Activated T-helper 1 cell treated with anti-CD3 and anti-CD28 coated beads, Interleukin-12 subunit alpha, Interleukin-12 subunit beta, Interleukin-2, Interleukin-4 antibody, amounts not matched to agents 30 ng/mL and 10 ng/mL and 1 ng/mL, durations not matched to agents 14 hours and 24 hours and 36 hours (primary cell): ENCODE measurements at regions not wholly inside any gene's neighbourhood (a gene's known extent, or its start where the extent isn't known, plus 50 kb on each side); places are given as distances from the start of the nearest gene placed in this dataset.

Source experiments
- DNase-seq: peaks from one replicate; pipeline ENCODE4 v3.0.0; 2021; ENCODE audit warnings: low spot score
- H3K27ac Mint-ChIP-seq: one replicate; pipeline ENCODE4 v1.8.0; 2021; ENCODE audit warnings: mild to moderate bottlenecking, mixed read lengths
- H3K27me3 Mint-ChIP-seq: one replicate; pipeline ENCODE4 v1.8.0; 2022; ENCODE audit warnings: mild to moderate bottlenecking, moderate library complexity, mixed read lengths; ENCODE audit not compliant: insufficient read depth
- H3K36me3 Mint-ChIP-seq: one replicate; pipeline ENCODE4 v1.8.0; 2021; ENCODE audit warnings: low read depth, mixed read lengths
- H3K4me1 Mint-ChIP-seq: one replicate; pipeline ENCODE4 v1.8.0; 2021; ENCODE audit warnings: low read depth, mixed read lengths
- H3K4me3 Mint-ChIP-seq: one replicate; pipeline ENCODE4 v1.8.0; 2021; ENCODE audit warnings: mild to moderate bottlenecking, moderate library complexity, mixed read lengths
- H3K9me3 Mint-ChIP-seq: one replicate; pipeline ENCODE4 v1.8.0; 2021; ENCODE audit warnings: mixed read lengths
- intact Hi-C: fragments of 100-400 bp; cut with micrococcal nuclease; formaldehyde crosslinking; loops from one replicate; pipeline ENCODE4 v1.15.1; 2024

DNA sequence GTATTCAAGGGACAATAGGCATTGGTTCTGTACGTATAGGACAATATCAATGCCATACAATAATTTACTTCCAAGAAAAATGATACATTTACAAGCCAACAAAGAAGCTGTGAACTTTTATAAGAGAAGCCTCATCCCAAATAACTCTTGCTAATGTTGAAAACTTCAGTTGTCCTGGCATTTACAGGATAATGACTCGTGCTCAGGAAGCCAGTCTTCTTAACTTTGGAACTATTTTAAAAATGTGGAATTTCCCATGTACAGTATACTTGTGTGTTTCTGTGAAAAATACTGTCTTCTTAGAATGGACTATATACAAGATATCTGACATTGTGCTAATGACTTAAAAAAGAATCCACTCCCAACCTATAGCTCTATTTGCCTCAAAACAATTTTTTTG is 1479.3 kb upstream of the CDH9 start:
- Mint-ChIP-seq H3K4me1 (no peaks in the 10 kb centered on the region), H3K9me3 (peaks cover 31% of the 10 kb centered on the region), H3K4me3 (no peak overlapping the region), H3K27me3 (no peaks in the 10 kb centered on the region), H3K27ac (no peak overlapping the region), H3K36me3 (no peaks in the 10 kb centered on the region)
- no peak for DNase-seq
- intact Hi-C loops: no loop called here

DNA sequence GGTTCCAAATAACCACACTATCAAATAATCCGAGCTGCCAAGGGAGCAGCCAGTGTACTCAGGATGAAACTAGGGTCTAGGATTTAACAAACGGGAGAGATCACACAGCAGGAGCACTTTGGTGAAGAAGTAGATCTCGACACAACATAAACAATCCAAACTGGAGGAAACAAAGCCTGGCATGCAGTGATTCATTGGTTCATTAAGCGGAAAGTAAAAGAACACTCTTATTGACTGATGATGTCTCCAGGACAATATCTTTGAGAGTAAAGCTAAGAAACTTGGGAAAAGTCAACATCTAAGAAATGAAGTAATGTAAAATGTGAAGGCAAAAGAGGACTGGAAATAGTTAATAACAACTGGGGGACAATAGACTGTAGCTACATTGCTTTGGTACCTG is 1478.3 kb upstream of the CDH9 start:
- Mint-ChIP-seq H3K27ac (no peak overlapping the region), H3K27me3 (no peaks in the 10 kb centered on the region), H3K4me1 (no peaks in the 10 kb centered on the region), H3K9me3 (peaks cover 29% of the 10 kb centered on the region), H3K4me3 (no peak overlapping the region), H3K36me3 (no peaks in the 10 kb centered on the region)
- no peak for DNase-seq
- intact Hi-C loops: no loop called here

DNA sequence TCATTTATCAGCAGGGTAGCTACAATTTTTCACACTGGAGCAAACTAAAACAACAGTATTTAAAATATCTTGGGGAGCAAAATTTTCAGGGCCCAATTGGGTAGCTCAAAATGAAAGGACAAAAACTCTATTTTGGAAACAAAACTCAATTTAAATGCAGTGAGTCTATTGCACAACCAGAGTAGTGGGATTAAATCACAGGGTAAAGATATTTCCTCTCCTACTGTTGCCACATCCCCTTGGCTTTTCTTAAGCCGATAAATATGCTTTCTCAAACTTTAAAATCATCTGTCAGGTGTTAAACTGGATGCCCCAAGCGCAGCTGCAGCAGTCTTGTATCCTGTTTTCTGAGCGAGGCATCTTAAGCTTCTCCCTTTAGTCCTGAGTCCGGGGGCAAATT is 1474.3 kb upstream of the CDH9 start:
- DNase-seq: no peak
- intact Hi-C loops: no loop called here
- H3K36me3 Mint-ChIP-seq: no peaks in the 10 kb centered on the region
- no peaks in the 10 kb centered on the region for H3K27me3 Mint-ChIP-seq
- no peaks in the 10 kb centered on the region for H3K4me1 Mint-ChIP-seq
- H3K4me3 Mint-ChIP-seq: no peak overlapping the region
- no peak overlapping the region for H3K27ac Mint-ChIP-seq
- peaks cover 19% of the 10 kb centered on the region for H3K9me3 Mint-ChIP-seq

DNA sequence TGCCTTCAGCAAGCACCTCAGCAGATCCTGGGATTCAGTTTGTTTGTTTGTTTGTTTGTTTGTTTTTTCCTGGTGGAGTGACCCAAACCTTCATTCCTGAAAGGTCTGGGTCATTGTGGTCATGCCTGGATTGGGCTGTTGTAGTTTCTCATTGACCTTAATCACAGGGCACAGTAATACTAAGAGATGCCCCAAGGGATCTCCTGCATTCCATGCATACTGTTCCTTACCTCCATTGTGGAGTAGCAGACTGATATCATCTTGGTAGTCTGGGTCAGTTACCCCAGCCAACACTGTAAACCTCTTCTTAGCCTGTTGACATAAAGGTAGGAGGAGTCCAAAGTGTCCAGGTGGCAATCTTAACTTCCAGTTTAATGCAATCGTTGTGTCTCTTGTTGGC is 1466.7 kb upstream of the CDH9 start:
- Mint-ChIP-seq H3K4me3 (no peak overlapping the region), H3K9me3 (peaks cover 18% of the 10 kb centered on the region), H3K27me3 (no peaks in the 10 kb centered on the region), H3K36me3 (no peaks in the 10 kb centered on the region), H3K4me1 (no peaks in the 10 kb centered on the region), H3K27ac (no peak overlapping the region)
- DNase-seq: no peak
- intact Hi-C loops: no loop called here

DNA sequence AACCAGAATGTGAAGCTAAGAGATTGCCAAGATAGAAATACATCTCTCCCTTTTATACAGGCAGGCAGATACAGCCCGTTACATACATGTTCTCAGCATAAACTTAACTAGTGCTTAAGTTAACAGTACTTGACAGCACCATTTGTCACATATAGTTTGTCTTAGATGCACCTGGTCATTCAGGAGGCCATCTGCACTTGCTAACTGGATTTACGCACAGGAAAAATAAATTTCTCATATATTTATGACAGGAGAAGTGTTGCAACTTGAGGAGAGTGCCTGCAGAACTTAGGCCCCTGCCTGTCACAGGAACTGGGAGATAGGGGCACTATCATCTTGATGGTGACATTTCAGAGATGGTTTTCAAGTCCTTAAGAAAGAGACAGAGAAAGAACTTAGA is 1462.1 kb upstream of the CDH9 start:
- Mint-ChIP-seq H3K36me3 (no peaks in the 10 kb centered on the region), H3K4me3 (no peak overlapping the region), H3K9me3 (peaks cover 11% of the 10 kb centered on the region), H3K27ac (no peak overlapping the region), H3K27me3 (no peaks in the 10 kb centered on the region), H3K4me1 (no peaks in the 10 kb centered on the region)
- DNase-seq: no peak
- intact Hi-C loops: no loop called here

DNA sequence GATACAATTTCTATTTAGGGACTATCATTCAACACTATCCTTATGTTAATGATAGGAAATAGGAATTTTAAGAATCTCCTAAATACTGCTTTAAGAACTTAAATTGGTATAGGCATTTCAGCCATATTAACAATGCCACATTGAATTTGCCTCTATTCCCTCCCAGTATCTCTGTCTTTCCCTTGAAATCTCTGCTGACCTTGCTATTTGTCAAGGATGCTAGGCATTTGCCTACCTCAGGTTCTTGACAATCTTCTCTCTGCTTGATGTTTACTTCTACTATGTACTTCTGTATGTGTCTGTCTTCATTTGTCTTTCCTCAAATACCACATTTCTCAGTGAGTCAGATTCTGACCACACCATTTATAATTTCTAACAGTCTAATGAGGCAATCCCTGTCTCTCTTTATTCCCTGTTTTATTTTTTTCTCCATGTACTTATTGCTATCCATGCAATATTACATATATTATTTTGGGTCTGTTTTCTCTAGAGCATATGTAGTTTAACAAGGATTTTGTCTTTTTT is 1461.4 kb upstream of the CDH9 start:
- no peak for DNase-seq
- intact Hi-C loops: no loop called here

DNA sequence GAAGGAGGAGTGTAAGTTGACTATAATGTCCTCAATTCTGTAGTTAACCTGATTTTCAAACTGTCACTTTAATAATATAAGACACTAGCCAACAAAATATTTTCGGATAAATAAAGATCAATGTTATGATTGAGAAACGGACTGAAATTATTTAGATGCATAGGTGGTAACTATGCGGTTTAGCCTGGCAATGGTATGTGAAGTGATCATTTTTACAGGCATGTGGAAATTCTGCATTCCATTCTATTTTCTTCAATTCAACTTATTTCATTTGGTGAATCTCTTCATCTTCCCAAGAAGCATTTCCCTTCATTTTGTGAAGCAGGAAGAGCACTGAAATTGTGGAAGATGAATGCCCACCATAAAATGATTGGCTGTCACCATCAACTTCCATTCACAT is 1457.5 kb upstream of the CDH9 start:
- no peak for DNase-seq
- no peaks in the 10 kb centered on the region for H3K4me1 Mint-ChIP-seq
- intact Hi-C loops: no loop called here
- H3K27ac Mint-ChIP-seq: no peak overlapping the region
- no peak overlapping the region for H3K4me3 Mint-ChIP-seq
- no peaks in the 10 kb centered on the region for H3K36me3 Mint-ChIP-seq
- H3K9me3 Mint-ChIP-seq: peaks cover 25% of the 10 kb centered on the region
- no peaks in the 10 kb centered on the region for H3K27me3 Mint-ChIP-seq

More for the DNA sequence above, 1461.4 kb upstream of the CDH9 start:
- Mint-ChIP-seq H3K9me3 (peaks cover 8% of the 10 kb centered on the region), H3K4me3 (no peak overlapping the region), H3K27ac (no peak overlapping the region), H3K4me1 (no peaks in the 10 kb centered on the region), H3K27me3 (no peaks in the 10 kb centered on the region), H3K36me3 (no peaks in the 10 kb centered on the region)

DNA sequence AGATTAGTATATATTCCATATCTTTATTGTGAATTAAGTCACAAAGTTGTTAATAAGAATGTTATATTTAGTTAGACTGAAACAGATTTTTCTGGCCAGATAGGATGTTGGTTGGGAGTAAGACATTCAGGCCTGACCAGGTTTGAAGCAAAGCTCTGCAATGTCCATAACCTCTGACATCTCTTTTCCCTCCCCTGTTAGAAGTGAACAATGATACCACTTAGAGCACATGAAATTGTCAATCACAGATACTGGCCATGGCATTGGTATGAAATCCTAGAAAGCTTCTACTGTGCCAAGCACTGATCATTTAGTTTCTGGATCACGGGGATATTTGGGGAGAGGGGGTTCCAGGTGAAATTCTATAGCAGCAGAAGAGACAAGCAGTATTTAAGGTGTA is 1455.1 kb upstream of the CDH9 start:
- Mint-ChIP-seq H3K4me3 (no peak overlapping the region), H3K9me3 (peaks cover 38% of the 10 kb centered on the region), H3K27me3 (no peaks in the 10 kb centered on the region), H3K27ac (no peak overlapping the region), H3K36me3 (no peaks in the 10 kb centered on the region), H3K4me1 (no peaks in the 10 kb centered on the region)
- intact Hi-C loops: no loop called here
- no peak for DNase-seq

DNA sequence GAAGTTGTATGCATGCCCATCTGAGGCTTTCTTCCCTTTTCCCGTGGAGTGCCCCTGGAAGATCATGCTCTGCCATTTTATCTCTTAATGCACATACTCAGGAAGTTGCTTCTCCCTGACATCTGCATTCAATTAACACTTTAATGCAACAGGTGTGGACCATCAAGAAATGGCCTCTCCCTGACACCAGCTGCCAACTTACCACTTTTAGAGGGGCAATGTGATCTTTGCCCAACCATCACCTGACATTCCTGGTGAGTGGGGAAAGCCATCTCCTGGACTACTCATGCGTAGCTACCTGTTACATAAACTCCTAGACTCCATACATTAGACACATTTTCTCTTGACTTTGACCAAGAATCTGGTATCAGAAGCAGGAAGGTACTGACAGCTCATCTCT is 1450.4 kb upstream of the CDH9 start:
- no peak overlapping the region for H3K27ac Mint-ChIP-seq
- no peaks in the 10 kb centered on the region for H3K4me1 Mint-ChIP-seq
- no peak overlapping the region for H3K4me3 Mint-ChIP-seq
- no peaks in the 10 kb centered on the region for H3K27me3 Mint-ChIP-seq
- no peak for DNase-seq
- intact Hi-C loops: no loop called here
- H3K36me3 Mint-ChIP-seq: no peaks in the 10 kb centered on the region
- H3K9me3 Mint-ChIP-seq: peaks cover 35% of the 10 kb centered on the region

DNA sequence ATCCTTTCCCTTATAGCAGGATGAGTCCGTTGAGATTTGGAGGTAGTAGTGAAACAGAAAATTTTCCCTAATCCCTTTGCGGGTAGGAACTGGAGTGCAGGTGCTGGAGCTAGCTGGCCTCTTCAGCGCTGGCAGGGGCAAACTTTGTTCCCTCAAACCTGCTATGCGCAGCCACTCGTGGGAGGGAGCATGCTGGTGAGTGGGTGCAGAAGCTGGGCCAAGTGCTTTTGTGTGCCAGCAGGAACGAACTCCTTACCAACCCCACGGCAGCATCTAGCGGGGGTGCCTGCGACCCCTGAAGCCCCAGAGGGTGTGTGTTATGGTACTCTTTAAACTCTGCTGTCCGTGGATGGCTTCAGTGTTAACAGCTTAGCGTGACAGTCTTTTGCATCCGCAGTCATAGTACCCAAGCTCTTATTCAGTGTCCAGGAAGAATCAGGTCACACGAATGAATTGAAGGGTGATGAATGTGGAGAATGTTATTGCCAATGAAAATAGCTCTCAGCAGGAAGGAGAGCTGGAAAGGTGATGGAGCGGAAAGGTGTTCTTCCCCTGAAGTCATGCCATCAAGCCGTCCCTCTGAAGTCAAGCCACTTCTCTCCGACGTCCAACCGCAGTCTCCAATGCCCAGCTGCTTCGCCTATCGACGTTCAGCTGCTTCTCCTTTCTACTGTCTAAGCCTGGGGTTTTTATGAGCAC is 1445.1 kb upstream of the CDH9 start:
- intact Hi-C loops: no loop called here
- H3K36me3 Mint-ChIP-seq: no peaks in the 10 kb centered on the region
- H3K4me3 Mint-ChIP-seq: no peak overlapping the region
- H3K4me1 Mint-ChIP-seq: no peaks in the 10 kb centered on the region
- no peak for DNase-seq
- no peak overlapping the region for H3K27ac Mint-ChIP-seq
- no peaks in the 10 kb centered on the region for H3K27me3 Mint-ChIP-seq
- H3K9me3 Mint-ChIP-seq: peaks cover 3% of the 10 kb centered on the region

DNA sequence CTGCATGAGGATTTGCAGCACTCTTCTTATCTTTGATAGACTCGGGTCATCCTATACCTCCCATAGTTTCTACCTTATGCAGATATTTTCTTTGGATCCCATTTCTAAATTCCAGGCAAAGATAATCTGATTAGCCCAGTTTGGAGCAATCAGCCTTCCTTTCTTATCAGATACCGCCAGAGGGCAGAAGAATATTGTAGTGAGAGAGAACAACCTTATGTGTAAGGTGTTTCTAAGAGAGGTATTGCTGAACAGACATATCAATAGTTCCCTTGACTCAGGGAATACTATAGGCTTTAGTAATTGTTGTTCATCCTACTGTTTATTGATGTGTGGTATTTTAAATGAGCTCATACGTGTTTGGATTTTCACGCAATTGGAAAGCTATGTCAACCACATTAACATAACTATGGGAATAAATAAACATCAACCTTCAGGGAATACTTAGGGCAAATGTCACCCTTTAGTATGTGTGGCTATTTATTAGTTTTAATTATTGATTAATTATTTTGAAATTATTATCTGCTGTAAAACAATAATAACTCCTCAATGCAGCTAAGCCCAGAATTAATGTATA is 1435.2 kb upstream of the CDH9 start:
- no peak overlapping the region for H3K4me3 Mint-ChIP-seq
- DNase-seq: no peak
- no peaks in the 10 kb centered on the region for H3K36me3 Mint-ChIP-seq
- peaks cover 24% of the 10 kb centered on the region for H3K9me3 Mint-ChIP-seq
- intact Hi-C loops: no loop called here
- H3K27me3 Mint-ChIP-seq: no peaks in the 10 kb centered on the region
- H3K27ac Mint-ChIP-seq: no peak overlapping the region
- no peaks in the 10 kb centered on the region for H3K4me1 Mint-ChIP-seq

DNA sequence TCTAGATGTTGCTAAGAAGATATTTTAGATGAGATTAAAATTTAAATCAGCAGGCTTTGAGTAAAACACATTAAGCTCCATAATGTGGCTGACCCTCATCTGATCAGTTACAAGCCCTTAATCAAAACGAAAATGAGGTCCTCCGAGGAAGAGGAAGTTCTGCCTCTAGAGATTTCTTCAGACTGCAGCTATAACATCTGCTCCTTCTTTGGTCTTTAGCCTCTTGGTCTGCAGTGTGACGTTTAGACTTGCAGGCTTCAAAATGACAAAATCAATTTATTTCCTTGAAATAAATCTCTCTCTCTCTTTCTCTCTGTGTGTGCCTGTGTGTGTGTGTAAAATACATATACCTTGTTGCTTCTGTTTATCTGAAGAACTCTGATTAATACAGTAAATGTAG is 1429.8 kb upstream of the CDH9 start:
- peaks cover 21% of the 10 kb centered on the region for H3K9me3 Mint-ChIP-seq
- H3K4me1 Mint-ChIP-seq: no peaks in the 10 kb centered on the region
- H3K36me3 Mint-ChIP-seq: no peaks in the 10 kb centered on the region
- intact Hi-C loops: no loop called here
- H3K4me3 Mint-ChIP-seq: no peak overlapping the region
- H3K27me3 Mint-ChIP-seq: no peaks in the 10 kb centered on the region
- no peak for DNase-seq
- H3K27ac Mint-ChIP-seq: no peak overlapping the region

DNA sequence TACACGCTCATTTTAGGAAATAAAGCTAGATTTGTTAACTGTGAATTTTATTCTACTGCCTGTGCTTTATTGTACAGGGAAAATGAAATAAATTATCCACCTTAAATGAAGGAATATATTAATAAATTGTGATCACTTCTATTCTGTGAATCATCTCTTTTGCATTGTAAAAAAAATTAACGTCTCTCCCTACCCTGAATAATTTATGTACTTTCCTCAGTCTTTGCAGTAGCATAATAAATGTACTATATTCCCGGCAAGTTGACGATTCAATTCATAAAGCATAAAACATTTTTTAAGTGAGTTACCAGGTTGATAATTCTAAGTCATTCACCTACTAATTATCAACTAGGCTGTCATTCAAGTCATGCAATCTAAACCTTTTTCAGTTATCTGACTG is 1425.3 kb upstream of the CDH9 start:
- no peak for DNase-seq
- Mint-ChIP-seq H3K36me3 (no peaks in the 10 kb centered on the region), H3K4me3 (no peak overlapping the region), H3K9me3 (peaks cover 11% of the 10 kb centered on the region), H3K4me1 (no peaks in the 10 kb centered on the region), H3K27ac (no peak overlapping the region), H3K27me3 (no peaks in the 10 kb centered on the region)
- intact Hi-C loops: no loop called here

DNA sequence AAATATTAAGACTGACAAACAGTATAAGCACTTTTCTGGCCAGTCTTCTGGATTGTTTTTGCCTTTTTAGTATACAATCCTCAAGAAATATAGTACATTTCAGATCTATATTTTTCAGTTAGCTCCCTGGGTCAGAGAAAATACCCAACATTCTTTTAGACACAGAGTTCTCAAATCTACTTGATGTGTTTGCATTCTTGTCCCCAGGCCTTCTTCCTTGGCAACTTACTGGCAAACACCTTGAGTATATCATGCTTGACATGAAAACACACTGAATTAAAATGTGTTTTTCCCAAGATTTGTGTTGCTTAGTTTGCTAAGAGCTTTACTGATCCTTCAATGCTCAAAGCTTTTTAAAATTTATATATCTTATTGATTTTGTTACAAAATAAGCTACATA is 1413.1 kb upstream of the CDH9 start:
- H3K36me3 Mint-ChIP-seq: no peaks in the 10 kb centered on the region

More for the DNA sequence above, 1413.1 kb upstream of the CDH9 start:
- H3K4me3 Mint-ChIP-seq: no peak overlapping the region
- no peak overlapping the region for H3K27ac Mint-ChIP-seq
- H3K4me1 Mint-ChIP-seq: no peaks in the 10 kb centered on the region
- intact Hi-C loops: no loop called here
- H3K27me3 Mint-ChIP-seq: no peaks in the 10 kb centered on the region
- no peak for DNase-seq
- peaks cover 28% of the 10 kb centered on the region for H3K9me3 Mint-ChIP-seq
